ENCODE measurements at regions not wholly inside any gene's neighbourhood (a gene's known extent, or its start where the extent isn't known, plus 50 kb on each side); places are given as distances from the start of the nearest gene placed in this dataset.

GRCh38 chr7:424301-424935 lies 95.2 kb downstream of the PDGFA start:
- DNase-seq (ENCODE audit: low spot score), result no peak

DNA sequence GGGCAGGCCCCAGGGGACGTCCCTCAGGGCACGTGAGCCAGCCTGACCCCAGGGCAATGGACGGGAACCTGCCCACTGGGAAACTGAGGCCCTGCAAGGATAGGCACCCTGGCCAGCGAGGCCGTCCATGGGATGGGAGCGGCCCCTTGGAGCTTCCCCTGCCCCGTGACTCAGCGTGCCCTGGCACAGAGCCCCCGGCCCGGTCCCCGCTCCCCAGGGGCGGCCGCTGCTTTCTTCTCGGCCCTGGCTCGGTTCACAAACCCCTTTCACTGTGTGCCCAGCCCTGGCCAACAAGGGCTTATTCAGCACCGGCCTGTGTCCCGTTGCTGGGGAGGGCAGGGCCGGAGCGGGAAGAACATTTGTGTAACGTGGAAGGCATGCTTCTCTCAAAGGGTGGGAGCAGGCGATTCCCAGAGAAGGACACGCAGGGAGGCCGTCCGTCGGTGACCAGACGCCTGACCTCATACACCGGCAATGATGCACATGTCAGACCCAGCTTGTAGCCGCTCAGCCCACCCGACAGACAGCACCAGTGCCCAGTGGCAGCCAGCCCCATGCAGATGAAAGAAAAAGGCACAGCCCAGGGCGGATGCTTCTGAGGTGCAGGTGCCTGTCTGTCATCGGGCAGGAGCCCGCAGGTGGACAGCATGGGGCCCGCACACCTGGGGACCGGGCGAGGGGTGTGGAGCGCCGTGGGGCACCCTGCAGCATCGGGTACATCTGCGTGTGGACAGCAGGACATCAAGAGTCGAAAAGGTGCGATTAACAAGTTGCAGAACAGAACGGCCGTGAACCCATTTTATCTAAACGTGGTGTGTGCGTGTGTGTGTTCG lies 94.5 kb downstream of the PDGFA start:
- DNase-seq (ENCODE audit: low spot score), result no peak

DNA sequence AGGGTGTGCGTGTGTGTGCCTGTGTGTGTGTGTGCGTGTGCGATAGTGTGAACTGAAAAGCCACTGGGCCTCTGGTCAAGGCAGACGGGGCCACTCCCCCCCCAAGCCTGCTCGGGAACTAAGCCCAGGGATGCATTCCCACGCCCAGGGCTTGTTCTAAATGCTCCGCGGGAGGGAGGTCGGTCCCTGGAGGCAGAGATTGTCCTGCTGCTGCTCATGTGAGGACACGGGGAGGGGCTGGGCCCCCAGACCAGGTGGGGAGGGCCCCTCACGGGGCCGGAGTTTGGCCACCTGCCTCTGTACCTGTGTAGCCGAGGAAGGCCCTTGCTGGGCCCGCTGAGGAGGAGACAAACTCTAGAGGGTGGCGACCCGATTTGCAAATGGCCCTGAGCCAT lies 93.9 kb downstream of the PDGFA start:
- DNase-seq (ENCODE audit: low spot score), result no peak

DNA sequence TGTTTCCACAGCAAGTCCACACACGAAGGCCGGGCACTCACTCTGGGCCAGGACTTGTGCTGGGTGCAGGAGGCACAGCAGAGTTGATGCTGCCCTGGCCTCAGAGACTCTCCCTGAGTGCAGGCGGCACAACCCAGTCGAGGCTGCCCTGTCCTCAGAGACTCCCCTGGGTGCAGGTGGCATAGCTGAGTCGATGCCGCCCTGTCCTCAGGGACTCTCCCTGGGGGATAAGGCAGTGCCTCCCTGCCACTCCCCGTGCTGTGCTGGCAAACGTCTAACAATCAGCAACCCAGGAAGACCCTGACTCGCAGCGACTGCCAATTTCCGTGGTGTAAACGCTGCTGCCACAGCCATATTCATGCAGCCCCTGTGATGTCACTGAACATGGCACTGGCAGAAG lies 93.1 kb downstream of the PDGFA start:
- no peak for DNase-seq (ENCODE audit: low spot score)

DNA sequence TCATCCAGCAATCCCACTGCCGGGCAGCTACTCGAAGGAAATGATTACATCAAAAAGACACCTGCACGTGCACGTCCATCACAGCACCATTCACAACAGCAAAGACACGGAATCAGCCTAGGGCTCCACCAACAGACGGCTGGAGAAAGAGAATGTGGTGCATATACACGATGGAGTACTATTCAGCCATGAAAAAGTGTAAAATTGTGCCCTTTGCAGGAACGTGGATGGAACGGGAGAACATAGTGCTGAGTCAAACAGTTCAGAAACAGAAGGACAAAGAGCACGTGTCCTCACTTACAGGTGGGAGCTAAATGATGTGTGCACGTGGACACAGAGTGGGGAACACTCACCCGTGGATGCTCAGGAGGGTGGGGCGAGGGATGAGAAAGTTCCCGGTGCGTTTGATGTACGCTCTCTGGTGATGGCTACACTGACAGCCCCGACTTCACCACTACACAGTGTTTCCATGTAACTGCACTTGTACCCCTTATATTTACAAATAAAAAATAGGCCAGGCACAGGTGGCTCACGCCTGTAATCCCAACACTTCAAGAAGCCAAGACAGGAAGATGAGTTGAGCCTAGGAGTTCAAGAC lies 92.0 kb downstream of the PDGFA start:
- DNase-seq (ENCODE audit: low spot score), result no peak

- no peak for DNase-seq (ENCODE audit: low spot score)
Measured at GRCh38 chr7:428387-428786, 91.3 kb downstream of the PDGFA start.

GRCh38 chr7:428927-429827 lies 90.5 kb downstream of the PDGFA start:
- no peak for DNase-seq (ENCODE audit: low spot score)

DNA sequence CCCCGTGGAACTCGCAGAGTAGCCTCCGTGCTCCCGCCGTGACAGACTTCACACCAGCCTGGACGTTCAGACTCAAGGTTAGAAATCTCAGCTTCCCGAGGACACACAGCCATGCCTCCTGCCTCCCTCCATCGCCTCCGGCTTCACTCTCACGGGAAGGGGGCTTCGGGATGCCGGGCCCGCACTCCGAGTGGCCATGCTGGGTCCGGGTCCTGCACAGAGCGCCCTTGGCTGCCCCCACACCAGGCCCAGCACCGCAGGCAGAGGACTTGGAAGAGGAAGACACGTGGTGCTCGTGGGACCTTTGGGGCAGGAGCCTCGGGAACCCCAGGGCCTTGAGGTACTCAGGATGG lies 89.8 kb downstream of the PDGFA start:
- no peak for DNase-seq (ENCODE audit: low spot score)

DNA sequence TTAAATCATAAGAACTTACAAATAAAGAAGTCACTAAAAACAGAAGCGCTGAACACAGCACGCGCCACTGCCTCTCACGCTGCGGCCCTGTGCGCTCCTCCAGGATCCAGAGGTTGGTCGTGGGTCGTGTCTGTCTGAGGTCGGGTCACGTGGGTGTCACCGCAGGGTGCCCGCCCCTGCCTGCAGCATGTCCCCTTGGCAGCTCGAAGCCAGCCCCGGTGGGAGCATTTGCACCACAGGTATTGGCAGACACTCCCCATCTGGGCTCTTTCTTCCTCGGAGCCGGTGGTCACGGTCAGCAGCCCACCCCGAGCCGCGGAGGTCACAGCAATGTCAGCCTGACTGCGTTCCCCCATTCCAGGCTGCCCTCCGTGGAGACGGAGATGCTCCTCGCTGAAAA lies 88.6 kb downstream of the PDGFA start:
- DNase-seq (ENCODE audit: low spot score), result no peak

DNA sequence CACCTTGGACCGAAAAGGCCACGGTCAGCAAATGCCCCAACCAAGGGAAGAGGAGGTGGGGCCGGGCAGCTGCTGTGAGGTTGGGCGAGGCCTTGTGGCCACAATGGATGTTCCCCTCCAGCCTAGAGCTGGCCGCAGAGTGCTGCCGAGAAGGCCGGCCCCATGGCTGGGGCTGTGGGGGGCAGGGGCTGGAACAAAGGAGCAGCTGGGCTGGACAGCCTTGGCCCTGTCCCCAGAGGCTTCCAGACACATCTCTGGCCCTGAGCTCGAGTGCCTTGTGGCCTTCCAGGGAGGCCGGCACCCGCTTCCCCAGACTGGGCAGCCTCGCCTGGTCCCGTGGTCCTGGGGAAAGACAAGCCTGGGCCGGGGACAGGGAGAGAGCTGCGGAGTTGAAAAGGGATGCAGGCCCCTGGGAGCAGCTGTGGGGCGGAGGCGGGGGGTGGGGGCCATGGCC lies 88.0 kb downstream of the PDGFA start:
- no peak for DNase-seq (ENCODE audit: low spot score)

DNA sequence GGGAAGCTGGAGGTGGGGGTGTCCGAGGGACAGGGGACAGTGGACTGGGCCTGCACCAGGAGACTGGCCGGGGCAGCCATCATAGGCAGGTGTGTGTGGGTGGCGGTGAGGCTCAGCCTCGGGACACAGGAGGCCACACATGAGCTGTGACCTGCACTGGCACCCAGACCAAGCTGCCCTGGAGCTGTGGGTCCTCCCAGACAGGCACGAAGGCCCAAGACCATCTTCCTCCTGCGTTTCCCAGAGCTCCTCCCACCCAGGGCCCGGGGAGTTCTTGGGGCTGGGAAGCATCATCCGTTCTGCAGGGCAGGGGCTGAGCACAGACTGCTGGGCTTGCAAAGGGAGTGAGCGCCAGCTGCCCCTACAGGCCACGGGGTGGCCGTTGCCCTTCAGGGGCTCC lies 87.4 kb downstream of the PDGFA start:
- DNase-seq (ENCODE audit: low spot score), result no peak

GRCh38 chr7:432933-433332 lies 86.7 kb downstream of the PDGFA start:
- DNase-seq (ENCODE audit: low spot score), result no peak

- no peak for DNase-seq (ENCODE audit: low spot score)
Measured at GRCh38 chr7:433558-433957, 86.1 kb downstream of the PDGFA start.

- DNase-seq (ENCODE audit: low spot score), result no peak
Measured at GRCh38 chr7:434891-435629, 84.6 kb downstream of the PDGFA start.

DNA sequence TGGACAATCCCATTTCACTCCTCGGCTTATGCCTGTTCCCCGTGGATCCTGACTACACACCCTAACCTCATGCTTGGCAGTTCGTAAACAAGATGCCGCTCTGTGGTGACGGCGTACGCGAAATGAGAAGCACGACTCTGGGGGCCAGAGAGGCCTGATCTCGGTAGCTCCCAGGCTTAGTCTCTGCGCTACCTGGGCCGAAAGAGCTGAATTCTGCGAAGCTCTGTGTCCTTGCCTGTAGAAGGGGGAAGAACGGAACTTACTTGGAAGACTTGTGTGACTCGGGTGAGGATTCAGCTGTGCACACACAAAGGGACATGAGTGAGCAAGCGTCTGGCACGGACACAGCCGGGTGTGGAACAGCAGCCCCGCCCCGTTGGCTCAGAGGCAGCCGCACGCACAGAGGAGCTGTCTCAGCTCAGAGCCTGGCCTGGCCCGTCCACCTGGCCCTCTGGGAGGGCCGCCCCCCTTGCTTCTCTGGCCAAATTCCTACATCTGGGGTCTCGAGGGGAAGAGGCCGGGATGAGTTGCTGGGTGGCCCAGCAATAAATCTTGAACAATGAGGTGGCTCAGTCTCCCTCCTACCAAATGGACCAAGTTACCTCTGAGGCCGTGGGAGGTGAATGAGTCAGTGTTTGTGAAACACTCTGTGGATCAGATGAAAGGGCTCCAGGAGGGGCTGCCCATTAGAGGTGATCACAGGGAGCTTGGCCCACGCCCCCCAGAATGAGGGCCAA lies 83.8 kb downstream of the PDGFA start:
- DNase-seq (ENCODE audit: low spot score), result no peak

- no peak for DNase-seq (ENCODE audit: low spot score)
Measured at GRCh38 chr7:436367-437128, 83.1 kb downstream of the PDGFA start.

- DNase-seq (ENCODE audit: low spot score), result no peak
Measured at GRCh38 chr7:437329-438251, 82.1 kb downstream of the PDGFA start.

- no peak for DNase-seq (ENCODE audit: low spot score)
Measured at GRCh38 chr7:438361-438760, 81.3 kb downstream of the PDGFA start.

- no peak for DNase-seq (ENCODE audit: low spot score)
Measured at GRCh38 chr7:438916-439315, 80.7 kb downstream of the PDGFA start.
